GM12891 (cell line): ENCODE measurements at regions not wholly inside any gene's neighbourhood (a gene's known extent, or its start where the extent isn't known, plus 50 kb on each side); places are given as distances from the start of the nearest gene placed in this dataset.

ENCODE experiments used
- DNase-seq: peaks from one replicate; pipeline ENCODE4 v3.0.0; 2011; ENCODE audit warnings: low spot score; ENCODE audit not compliant: insufficient read length
- FAIRE-seq: peaks from 2 replicates; lab custom pipeline; 2011; peaks lifted over from hg19 to GRCh38; lab: Jason Lieb, UNC
- PAX5 ChIP-seq: IDR thresholded peaks from 2 replicates; pipeline ENCODE4 v1.6.1; 2011; ENCODE audit warnings: low read length, moderate library complexity, mild to moderate bottlenecking; ENCODE audit not compliant: insufficient read depth, severe bottlenecking
- POLR2A ChIP-seq: IDR thresholded peaks from 2 replicates; pipeline ENCODE4 v1.6.1; 2011; ENCODE audit warnings: low read depth, low read length, control low read depth
- POLR2AphosphoS5 ChIP-seq: IDR thresholded peaks from 2 replicates; pipeline ENCODE4 v1.6.1; 2011; ENCODE audit warnings: low read depth, low read length, control low read depth
- POU2F2 ChIP-seq: IDR thresholded peaks from 2 replicates; pipeline ENCODE4 v1.6.1; 2011; ENCODE audit warnings: low read depth, mild to moderate bottlenecking, control low read depth, low read length, moderate library complexity
- SPI1 ChIP-seq: IDR thresholded peaks from 2 replicates; pipeline ENCODE4 v1.6.1; 2011; ENCODE audit warnings: low read depth, low read length, control low read depth
- TAF1 ChIP-seq: IDR thresholded peaks from 2 replicates; pipeline ENCODE4 v1.6.1; 2011; ENCODE audit warnings: low read depth, low read length, control low read depth

- FAIRE-seq = no peak
- DNase-seq = no peak
- TF ChIP-seq SPI1 = no peak
- no peak for TF ChIP-seq TAF1
- TF ChIP-seq PAX5 = no peak
- TF ChIP-seq POLR2A = no peak
- TF ChIP-seq POU2F2 = no peak
- no peak for TF ChIP-seq POLR2AphosphoS5
Observed at GRCh38 chr11:8793114-8793777, 110.7 kb downstream of the RPL27A start.

GRCh38 chr11:8794126-8794525, 111.5 kb downstream of the RPL27A start:
- no peak for FAIRE-seq
- DNase-seq = no peak
- no peak for TF ChIP-seq POLR2AphosphoS5
- no peak for TF ChIP-seq SPI1
- TF ChIP-seq POLR2A = no peak
- no peak for TF ChIP-seq POU2F2
- no peak for TF ChIP-seq PAX5
- no peak for TF ChIP-seq TAF1

- DNase-seq = no peak
- TF ChIP-seq TAF1 (no peak), PAX5 (no peak), POU2F2 (no peak), POLR2AphosphoS5 (no peak), SPI1 (no peak), POLR2A (no peak)
- FAIRE-seq = no peak
Observed at GRCh38 chr11:8794677-8795103, 112.1 kb downstream of the RPL27A start.

DNA sequence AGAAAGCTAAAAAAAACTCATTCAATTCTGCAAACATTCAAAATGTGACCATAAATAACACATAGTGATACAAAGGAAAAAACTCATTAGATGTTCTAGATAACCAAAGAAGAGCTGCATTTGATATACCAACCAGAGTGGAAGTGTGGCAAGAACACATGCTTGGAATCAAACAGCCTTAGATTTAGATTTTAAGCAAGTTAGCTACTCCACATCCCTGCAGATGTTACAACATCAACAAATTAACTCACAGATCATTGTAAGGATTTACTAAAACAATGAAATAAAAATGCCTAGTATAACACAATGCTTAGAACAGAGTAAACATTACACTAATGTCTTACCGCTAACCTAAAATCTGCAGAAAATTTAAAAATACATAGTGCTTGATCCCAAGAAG, 114.0 kb upstream of the AKIP1 start:
- FAIRE-seq (no peak), DNase-seq (no peak)
- TF ChIP-seq POLR2AphosphoS5 = no peak

DNA sequence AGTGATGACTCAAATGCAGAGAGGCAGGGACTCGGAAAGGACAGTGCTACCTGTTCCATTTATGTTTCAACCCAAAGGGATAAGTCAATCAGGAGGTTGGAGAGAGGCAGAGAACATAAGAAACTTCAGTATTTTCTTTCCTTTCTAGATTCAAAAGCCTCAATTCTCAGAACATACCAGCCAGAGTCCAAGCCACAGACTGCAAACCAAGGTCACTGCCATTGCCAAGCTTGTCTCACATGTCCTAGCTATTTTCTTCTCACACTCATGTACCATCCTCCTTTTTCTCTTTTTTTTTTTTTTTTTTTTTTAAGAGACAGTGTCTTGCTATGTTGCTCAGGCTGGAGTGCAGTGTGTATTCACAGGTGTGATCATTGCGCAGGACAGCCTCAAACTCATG, 111.7 kb upstream of the AKIP1 start:
- no peak for DNase-seq
- TF ChIP-seq PAX5 = no peak
- TF ChIP-seq POU2F2 = no peak
- TF ChIP-seq TAF1 = no peak
- TF ChIP-seq SPI1 = no peak
- TF ChIP-seq POLR2AphosphoS5 = no peak
- TF ChIP-seq POLR2A = no peak
- no peak for FAIRE-seq

GRCh38 chr11:8800520-8801110, 110.4 kb upstream of the AKIP1 start:
- TF ChIP-seq SPI1 (no peak), PAX5 (no peak), POU2F2 (no peak), TAF1 (no peak), POLR2A (no peak), POLR2AphosphoS5 (no peak)
- DNase-seq = no peak

GRCh38 chr11:8801121-8801520, 109.9 kb upstream of the AKIP1 start:
- TF ChIP-seq POLR2AphosphoS5 (no peak), SPI1 (no peak)
- no peak for FAIRE-seq
- DNase-seq = no peak

More at GRCh38 chr11:8800520-8801110, 110.4 kb upstream of the AKIP1 start:
- no peak for FAIRE-seq

- FAIRE-seq (no peak), DNase-seq (no peak)
- TF ChIP-seq TAF1 (no peak), SPI1 (no peak), PAX5 (no peak), POLR2A (no peak), POLR2AphosphoS5 (no peak), POU2F2 (no peak)
Observed at GRCh38 chr11:8802251-8802650, 108.7 kb upstream of the AKIP1 start.

DNA sequence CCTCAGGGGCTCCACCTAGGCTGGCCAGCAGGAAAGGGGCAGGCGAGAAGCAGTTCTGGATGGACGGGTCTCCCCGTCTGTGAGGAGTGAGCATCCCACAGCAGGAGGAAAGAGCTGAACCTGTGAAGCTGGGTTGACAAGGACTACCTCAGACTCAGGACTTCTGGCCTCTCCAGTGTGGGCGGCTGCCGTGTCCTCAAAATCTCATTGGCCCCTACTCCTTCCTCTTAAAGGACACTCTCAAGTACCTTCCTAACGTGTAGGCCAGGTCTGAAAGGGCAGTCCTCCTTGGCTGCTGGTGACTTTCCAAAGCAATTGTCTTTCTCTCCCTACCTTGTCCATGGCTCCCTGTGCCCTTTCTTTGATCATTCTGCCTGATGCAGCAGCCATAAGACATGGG, 107.0 kb upstream of the AKIP1 start:
- DNase-seq (no peak), FAIRE-seq (no peak)
- no peak for TF ChIP-seq POLR2AphosphoS5
- no peak for TF ChIP-seq SPI1
- no peak for TF ChIP-seq POU2F2
- TF ChIP-seq POLR2A = no peak
- TF ChIP-seq TAF1 = no peak

- DNase-seq (no peak), FAIRE-seq (no peak)
- TF ChIP-seq SPI1 (no peak), POLR2A (no peak), POLR2AphosphoS5 (no peak), TAF1 (no peak), POU2F2 (no peak), PAX5 (no peak)
Observed at GRCh38 chr11:8805296-8805695, 105.7 kb upstream of the AKIP1 start.

DNA sequence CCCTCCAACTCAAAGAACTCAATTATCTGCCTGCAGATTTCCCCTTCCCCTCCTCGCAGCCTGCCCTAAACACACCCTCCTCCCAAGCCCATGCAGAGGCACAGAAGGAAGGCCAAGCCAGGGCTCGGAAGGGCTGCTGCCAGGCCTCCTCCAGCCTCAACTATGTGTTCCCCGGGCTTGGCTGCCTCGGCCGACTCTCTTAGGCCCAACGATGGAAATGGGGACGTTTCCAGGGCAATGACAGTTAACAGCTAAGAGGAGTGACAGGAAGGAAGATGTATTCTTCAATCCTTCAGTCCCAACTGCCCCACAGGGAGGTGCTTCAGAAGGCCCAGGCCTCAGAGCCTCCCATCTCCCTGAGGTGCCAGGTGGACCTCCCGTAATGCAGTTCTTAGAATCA, 104.0 kb upstream of the AKIP1 start:
- TF ChIP-seq SPI1 (no peak), TAF1 (no peak), POLR2AphosphoS5 (no peak), POU2F2 (no peak), PAX5 (no peak), POLR2A (no peak)
- no peak for FAIRE-seq
- no peak for DNase-seq
